HCT116 (cell line): ENCODE measurements at regions not wholly inside any gene's neighbourhood (a gene's known extent, or its start where the extent isn't known, plus 50 kb on each side); places are given as distances from the start of the nearest gene placed in this dataset.

Experiments
- ATAC-seq: fragments of 200-7000 bp; cut with Tn5 transposase; 2 replicates; pipeline ENCODE4 v1.9.1; 2020; ENCODE audit warnings: mild to moderate bottlenecking, moderate library complexity
- BruUV-seq: library from RNA; stranded (reverse); fragments of 400-500 nt; replicated peaks from 2 replicates; lab custom pipeline; 2021; lab: Mats Ljungman, UMichigan
- CTCF ChIA-PET: fragments of 300-600 bp; sonication (Branson Sonifier 250); formaldehyde crosslinking; loops from one replicate; lab custom pipeline; 2021; ENCODE audit warnings: antibody characterized with exemption; lab: Charles Lee
- POLR2A ChIA-PET: fragments of 300-600, 350-600 bp; sonication (Branson Sonifier 250); formaldehyde crosslinking; loops from one replicate; lab custom pipeline; 2021; ENCODE audit warnings: antibody characterized with exemption; lab: Charles Lee
- RAD21 ChIA-PET, 2 experiments: fragments of 300-600 bp; sonication (Branson Sonifier 250); formaldehyde crosslinking; loops; one replicate each; lab custom pipeline; 2023; ENCODE audit warnings: low total read pairs in 2 of 2; ENCODE audit not compliant: uncharacterized antibody in 2 of 2, unreplicated experiment in 2 of 2, low non-redundant PET in 1 of 2; lab: Charles Lee
- DNase-seq: peaks from one replicate; pipeline ENCODE4 v3.0.0-alpha.2; 2010; ENCODE audit warnings: low read depth, low spot score
- H2AFZ ChIP-seq: fragments of 200-600 bp; shearing (Covaris generic), sonication (generic); 2 replicates; pipeline ENCODE4 v1.6.1; 2017; ENCODE audit warnings: low read depth, mixed run types, mixed read lengths, antibody characterized with exemption, low read length; ENCODE audit not compliant: poor library complexity, severe bottlenecking
- H3K27ac ChIP-seq: 2 replicates; pipeline ENCODE4 v1.5.1; 2012; ENCODE audit warnings: low read depth, low read length
- H3K27me3 ChIP-seq: fragments of 200-600 bp; sonication (generic); 2 replicates; pipeline ENCODE4 v1.6.1; 2016; ENCODE audit warnings: mixed run types, low read length, mixed read lengths; ENCODE audit not compliant: insufficient read depth
- H3K36me3 ChIP-seq, 2 experiments: fragments of 200-500 bp in 1 of 2; fragments of 200-600 bp in 1 of 2; sonication (Bioruptor generic) in 1 of 2; sonication (generic) in 1 of 2; 2 replicates each; pipeline versions ENCODE4 v1.5.1 to v1.6.1; 2014 to 2016; ENCODE audit warnings: low read length in 2 of 2, inconsistent platforms in 1 of 2, mixed read lengths in 1 of 2, mixed run types in 1 of 2; ENCODE audit not compliant: insufficient read depth in 2 of 2, control insufficient read depth in 1 of 2
- H3K4me1 ChIP-seq, 2 experiments: fragments of 200-600 bp in 1 of 2; sonication (generic) in 1 of 2; 2 replicates each; pipeline versions ENCODE4 v1.5.1 to v1.6.1; 2012 to 2017; ENCODE audit warnings: low read length in 2 of 2, inconsistent platforms in 1 of 2, mild to moderate bottlenecking in 1 of 2, mixed read lengths in 1 of 2, mixed run types in 1 of 2, moderate library complexity in 1 of 2; ENCODE audit not compliant: insufficient read depth in 2 of 2, control insufficient read depth in 1 of 2
- H3K4me2 ChIP-seq: fragments of 200-600 bp; sonication (generic); 2 replicates; pipeline ENCODE4 v1.6.1; 2017; ENCODE audit warnings: mixed run types, low read length, mixed read lengths
- H3K4me3 ChIP-seq, 2 experiments: fragments of 200-600 bp in 1 of 2; sonication (generic) in 1 of 2; replicated peaks in 1 of 2; 2 replicates each; pipeline ENCODE4 v1.5.1; 2011 to 2016; ENCODE audit warnings: low read length in 2 of 2, control low read depth in 1 of 2, low read depth in 1 of 2, mild to moderate bottlenecking in 1 of 2, mixed read lengths in 1 of 2, mixed run types in 1 of 2
- H3K79me2 ChIP-seq: fragments of 200-600 bp; sonication (generic); 2 replicates; pipeline ENCODE4 v1.6.1; 2017; ENCODE audit warnings: mild to moderate bottlenecking, mixed run types, low read length, moderate library complexity, mixed read lengths; ENCODE audit not compliant: insufficient read depth
- H3K9ac ChIP-seq: fragments of 200-600 bp; sonication (generic); 2 replicates; pipeline ENCODE4 v1.6.1; 2016; ENCODE audit warnings: low read length, mixed read lengths
- H3K9me2 ChIP-seq: fragments of 200-600 bp; sonication (generic), shearing (Covaris generic); 2 replicates; pipeline ENCODE4 v1.6.1; 2017; ENCODE audit warnings: mixed run types, mild to moderate bottlenecking, moderate library complexity; ENCODE audit not compliant: insufficient read depth
- H3K9me3 ChIP-seq, 2 experiments: fragments of 200-500 bp in 1 of 2; fragments of 200-600 bp in 1 of 2; sonication (Bioruptor generic) in 1 of 2; sonication (generic) in 1 of 2; 2 replicates each; pipeline ENCODE4 v1.6.1; 2014 to 2017; ENCODE audit warnings: low read length in 2 of 2, mixed read lengths in 2 of 2, inconsistent platforms in 1 of 2, low read depth in 1 of 2, mild to moderate bottlenecking in 1 of 2, mixed run types in 1 of 2, moderate library complexity in 1 of 2; ENCODE audit not compliant: control insufficient read depth in 1 of 2, insufficient read depth in 1 of 2
- H4K20me1 ChIP-seq: fragments of 200-600 bp; sonication (generic), shearing (Covaris generic); 2 replicates; pipeline ENCODE4 v1.6.1; 2017; ENCODE audit warnings: mixed run types, mild to moderate bottlenecking, moderate library complexity; ENCODE audit not compliant: insufficient read depth
- CTCF ChIP-seq, 3 experiments: fragments of 200-600 bp in 1 of 3; sonication (generic) in 1 of 3; IDR thresholded peaks in 2 of 3; conservative IDR thresholded peaks in 1 of 3; 2 replicates each; pipeline ENCODE4 v1.5.1; 2012 to 2017; ENCODE audit warnings: low read depth in 2 of 3, low read length in 2 of 3, antibody characterized with exemption in 1 of 3, borderline replicate concordance in 1 of 3, control low read depth in 1 of 3, mild to moderate bottlenecking in 1 of 3, mixed read lengths in 1 of 3, mixed run types in 1 of 3, moderate library complexity in 1 of 3; ENCODE audit not compliant: insufficient read depth in 1 of 3
- FOSL1 ChIP-seq: IDR thresholded peaks from 2 replicates; pipeline ENCODE4 v1.6.1; 2012; ENCODE audit warnings: low read depth
- RAD21 ChIP-seq: IDR thresholded peaks from 2 replicates; pipeline ENCODE4 v1.6.1; 2012; ENCODE audit warnings: low read depth, mild to moderate bottlenecking
- SRF ChIP-seq: IDR thresholded peaks from 2 replicates; pipeline ENCODE4 v1.6.1; 2012; ENCODE audit warnings: low read depth
- ZFX ChIP-seq: fragments of 450-650 bp; IDR thresholded peaks from 2 replicates; pipeline ENCODE4 v1.6.1; 2017
- intact Hi-C: fragments of 100-400 bp; cut with micrococcal nuclease; formaldehyde crosslinking; loops from 2 replicates; pipeline ENCODE4 v1.10.0; 2022

- Histone ChIP-seq H3K36me3 (no peaks in the 10 kb centered on the region), H3K9me2 (no peaks in the 10 kb centered on the region), H3K4me3 (no peak overlapping the region), H3K4me1 (peaks cover 8% of the 10 kb centered on the region in 2 experiments; a peak in 3 of 4 replicates), H3K9me3 (no peaks in the 10 kb centered on the region), H3K79me2 (no peaks in the 10 kb centered on the region), H3K9ac (no peak overlapping the region), H3K4me2 (peak overlapping the region; percentile 9; the same call in 1 of the 2 replicates), H3K27me3 (no peaks in the 10 kb centered on the region), H2AFZ (no peak overlapping the region), H3K27ac (no peak overlapping the region), H4K20me1 (no peaks in the 10 kb centered on the region)
- ChIA-PET POLR2A (no interaction called here), RAD21 (no interaction called here), CTCF (interaction anchor here (1.5 kb wide), 1 partner anchor 9 kb away, joined by 4 read pairs; no protein-coding TSS in a partner anchor)
- BruUV-seq = no TSS peak
- TF ChIP-seq CTCF (IDR thresholded peaks at IDR 0.05 in 2 of 3, conservative IDR thresholded peaks at IDR 0.05 in 1 of 3; ENCODE audit: borderline replicate concordance in 1 of 3, insufficient read depth in 1 of 3, low read depth in 2 of 3, low read length in 2 of 3) = 0 out of 6 replicates have a peak, but pooled peaks of 2 of the 3 experiments have one; percentile 1 to 8
- no peak for TF ChIP-seq SRF
- TF ChIP-seq FOSL1 = no peak
- DNase-seq (no peak), ATAC-seq (no peak)
- intact Hi-C loops = loop anchor here (1.0 to 5.0 kb wide), 2 partner anchors 143 to 253 kb away; no protein-coding TSS in a partner anchor
These were observed 132.3 kb upstream of the WNT4 start for GRCh38 chr1:22275167-22275566.

GRCh38 chr1:22275626-22276395 lies 132.9 kb upstream of the WNT4 start:
- H3K36me3 ChIP-seq = no peaks in the 10 kb centered on the region
- no peaks in the 10 kb centered on the region for H3K79me2 ChIP-seq
- no peaks in the 10 kb centered on the region for H4K20me1 ChIP-seq
- RAD21 ChIA-PET = no interaction called here
- BruUV-seq = no TSS peak
- POLR2A ChIA-PET = no interaction called here
- H3K4me1 ChIP-seq = peaks cover 8% of the 10 kb centered on the region in 2 experiments; a peak in 3 of 4 replicates
- DNase-seq (peak; percentile 29), ATAC-seq (peak; percentile 99)
- no peak overlapping the region for H3K27ac ChIP-seq
- TF ChIP-seq ZFX (no peak), RAD21 (peak; percentile 66), CTCF (IDR thresholded peaks at IDR 0.05 in 2 of 3, conservative IDR thresholded peaks at IDR 0.05 in 1 of 3; ENCODE audit: borderline replicate concordance in 1 of 3, insufficient read depth in 1 of 3, low read depth in 2 of 3, low read length in 2 of 3) (peak; percentile 45 to 91 (median 79); a peak in 5 of 6 replicates)
- no peaks in the 10 kb centered on the region for H3K27me3 ChIP-seq
- CTCF ChIA-PET = interaction anchor here (1.5 kb wide), 1 partner anchor 10 kb away, joined by 4 read pairs; no protein-coding TSS in a partner anchor
- H3K4me2 ChIP-seq = peak overlapping the region; percentile 9; the same call in 1 of the 2 replicates
- intact Hi-C loops = loop anchor here (1.0 to 5.0 kb wide), 2 partner anchors 144 to 254 kb away; no protein-coding TSS in a partner anchor
- no peak overlapping the region for H3K4me3 ChIP-seq
- H3K9me3 ChIP-seq = no peaks in the 10 kb centered on the region
- H3K9ac ChIP-seq = no peak overlapping the region
- no peak overlapping the region for H2AFZ ChIP-seq
- no peaks in the 10 kb centered on the region for H3K9me2 ChIP-seq
